A673 (cell line): ENCODE measurements at regions not wholly inside any gene's neighbourhood (a gene's known extent, or its start where the extent isn't known, plus 50 kb on each side); places are given as distances from the start of the nearest gene placed in this dataset.
"Not testable (repeated sequence)": the region's sequence is repeated elsewhere in the genome, so short reads cannot be mapped to it uniquely, and the experiment has no call there.

Source experiments
- BruUV-seq: library from RNA; stranded (reverse); fragments of 400-500 nt; replicated peaks from 2 replicates; lab custom pipeline; 2021; lab: Mats Ljungman, UMichigan
- CTCF ChIA-PET: fragments of 300-600 bp; sonication (Branson Sonifier 250); formaldehyde crosslinking; loops from one replicate; lab custom pipeline; 2022; ENCODE audit warnings: antibody characterized with exemption; lab: Charles Lee
- POLR2A ChIA-PET: fragments of 300-600 bp; sonication (Branson Sonifier 250); formaldehyde crosslinking; loops from one replicate; lab custom pipeline; 2022; ENCODE audit warnings: antibody characterized with exemption; ENCODE audit not compliant: low non-redundant PET; lab: Charles Lee
- DNase-seq: peaks from one replicate; pipeline ENCODE4 v3.0.0-alpha.2; 2015; ENCODE audit warnings: low spot score
- H3K27ac ChIP-seq: fragments of 200-600 bp; sonication (generic); 2 replicates; pipeline ENCODE4 v1.5.1; 2016; ENCODE audit warnings: mixed run types, low read depth, mild to moderate bottlenecking, mixed read lengths, antibody characterized with exemption, low read length; ENCODE audit not compliant: poor library complexity, severe bottlenecking
- H3K27me3 ChIP-seq: fragments of 200-600 bp; sonication (generic); replicated peaks from 2 replicates; pipeline ENCODE4 v1.6.1; 2017; ENCODE audit warnings: mixed run types, low read depth, mild to moderate bottlenecking, mixed read lengths, antibody characterized with exemption, low read length; ENCODE audit not compliant: insufficient read depth, poor library complexity
- H3K36me3 ChIP-seq: fragments of 200-600 bp; sonication (generic); 2 replicates; pipeline ENCODE4 v1.6.1; 2016; ENCODE audit warnings: mixed run types, mild to moderate bottlenecking, mixed read lengths, antibody characterized with exemption, low read length; ENCODE audit not compliant: insufficient read depth, poor library complexity, severe bottlenecking
- H3K4me1 ChIP-seq: fragments of 200-600 bp; sonication (generic); 2 replicates; pipeline ENCODE4 v1.6.1; 2017; ENCODE audit warnings: mixed run types, mild to moderate bottlenecking, mixed read lengths, antibody characterized with exemption, low read length; ENCODE audit not compliant: insufficient read depth, poor library complexity, severe bottlenecking
- H3K4me3 ChIP-seq: fragments of 200-600 bp; sonication (generic); 2 replicates; pipeline ENCODE4 v1.5.1; 2016; ENCODE audit warnings: low read depth, mixed run types, mild to moderate bottlenecking, mixed read lengths, low read length; ENCODE audit not compliant: poor library complexity, severe bottlenecking
- H3K9me3 ChIP-seq: fragments of 200-600 bp; sonication (generic); 2 replicates; pipeline ENCODE4 v1.6.1; 2016; ENCODE audit warnings: mixed run types, low read depth, mild to moderate bottlenecking, mixed read lengths, antibody characterized with exemption, low read length; ENCODE audit not compliant: poor library complexity, severe bottlenecking
- EZH2 ChIP-seq: fragments of 200-600 bp; sonication (generic); IDR thresholded peaks from 2 replicates; pipeline ENCODE4 v1.6.1; 2017; ENCODE audit warnings: borderline replicate concordance, low read depth, mild to moderate bottlenecking, mixed read lengths, antibody characterized with exemption, low read length; ENCODE audit not compliant: poor library complexity, severe bottlenecking
- intact Hi-C: fragments of 100-400 bp; cut with micrococcal nuclease; formaldehyde crosslinking; loops from one replicate; pipeline ENCODE4 v1.10.0; 2022; ENCODE audit not compliant: unreplicated experiment
- TF ChIP-seq, protein P1 (sequence below): fragments of 300-800, 200-600 bp; sonication (generic); conservative IDR thresholded peaks from 2 replicates; pipeline ENCODE4 v1.5.1; 2017; ENCODE audit warnings: low read depth, mild to moderate bottlenecking, antibody characterized with exemption, low read length, moderate library complexity, mixed read lengths

DNA sequence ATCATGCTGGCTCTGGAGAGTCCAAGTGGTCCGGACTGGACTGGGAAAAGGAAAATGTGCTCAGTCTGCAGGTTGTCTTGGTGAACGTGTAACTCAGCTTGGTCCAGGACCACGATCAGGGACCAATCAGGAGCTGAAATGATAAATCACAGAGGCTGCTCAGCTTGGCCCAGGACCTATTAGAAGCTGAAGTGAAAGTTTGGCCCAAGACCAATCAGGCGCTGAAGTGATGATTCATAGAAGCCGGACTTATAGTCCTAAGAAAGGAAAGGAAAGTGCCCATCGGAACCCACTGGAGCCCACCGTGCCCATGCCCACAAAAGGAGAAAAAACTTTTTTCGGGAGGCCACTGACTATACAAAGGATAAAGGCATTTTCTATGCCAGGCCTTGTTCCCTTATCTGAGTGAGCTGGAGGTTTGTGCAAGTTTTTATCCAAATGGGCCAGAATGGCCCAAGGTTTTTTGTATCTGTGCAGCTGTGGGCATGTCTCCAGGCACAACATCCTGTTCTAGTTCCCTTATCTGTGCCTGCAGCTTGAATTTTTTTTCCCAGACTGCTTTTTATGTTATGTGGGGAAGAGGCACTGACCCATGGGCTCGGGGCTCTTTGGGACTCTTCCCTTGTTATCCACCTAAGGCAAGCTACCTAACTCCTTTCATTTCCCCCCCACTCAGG is 194.4 kb downstream of the FAM133A start:
- no peaks in the 10 kb centered on the region for H3K4me1 ChIP-seq
- no peaks in the 10 kb centered on the region for H3K9me3 ChIP-seq
- intact Hi-C loops: no loop called here
- H3K27ac ChIP-seq: no peak overlapping the region
- ChIA-PET POLR2A (no interaction called here), CTCF (no interaction called here)
- no TSS peak for BruUV-seq
- H3K4me3 ChIP-seq: no peak overlapping the region
- no peaks in the 10 kb centered on the region for H3K27me3 ChIP-seq
- no peaks in the 10 kb centered on the region for H3K36me3 ChIP-seq
- TF ChIP-seq, protein P1, sequence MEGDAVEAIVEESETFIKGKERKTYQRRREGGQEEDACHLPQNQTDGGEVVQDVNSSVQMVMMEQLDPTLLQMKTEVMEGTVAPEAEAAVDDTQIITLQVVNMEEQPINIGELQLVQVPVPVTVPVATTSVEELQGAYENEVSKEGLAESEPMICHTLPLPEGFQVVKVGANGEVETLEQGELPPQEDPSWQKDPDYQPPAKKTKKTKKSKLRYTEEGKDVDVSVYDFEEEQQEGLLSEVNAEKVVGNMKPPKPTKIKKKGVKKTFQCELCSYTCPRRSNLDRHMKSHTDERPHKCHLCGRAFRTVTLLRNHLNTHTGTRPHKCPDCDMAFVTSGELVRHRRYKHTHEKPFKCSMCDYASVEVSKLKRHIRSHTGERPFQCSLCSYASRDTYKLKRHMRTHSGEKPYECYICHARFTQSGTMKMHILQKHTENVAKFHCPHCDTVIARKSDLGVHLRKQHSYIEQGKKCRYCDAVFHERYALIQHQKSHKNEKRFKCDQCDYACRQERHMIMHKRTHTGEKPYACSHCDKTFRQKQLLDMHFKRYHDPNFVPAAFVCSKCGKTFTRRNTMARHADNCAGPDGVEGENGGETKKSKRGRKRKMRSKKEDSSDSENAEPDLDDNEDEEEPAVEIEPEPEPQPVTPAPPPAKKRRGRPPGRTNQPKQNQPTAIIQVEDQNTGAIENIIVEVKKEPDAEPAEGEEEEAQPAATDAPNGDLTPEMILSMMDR: no peak
- no peak for TF ChIP-seq EZH2
- DNase-seq: no peak

DNA sequence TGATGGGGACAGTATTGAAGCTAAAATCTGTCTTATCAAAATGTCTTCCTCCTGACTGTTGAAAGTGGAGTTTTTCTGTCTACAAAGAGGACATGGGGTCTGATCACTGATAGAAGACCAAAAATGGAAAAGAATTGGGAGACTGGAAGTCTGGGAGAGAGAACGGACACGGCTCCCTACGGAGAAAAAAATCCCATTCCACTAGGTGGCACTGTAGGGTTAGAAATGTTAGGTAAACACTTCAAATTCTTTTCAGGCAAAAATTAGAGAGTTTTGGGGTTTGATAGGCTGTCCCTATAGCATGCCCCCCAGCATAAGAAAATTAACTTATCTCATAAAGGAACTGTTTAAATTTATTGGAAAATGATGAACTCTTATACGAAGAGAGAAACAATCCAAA is 200.5 kb downstream of the FAM133A start:
- ChIA-PET CTCF (no interaction called here), POLR2A (no interaction called here)

DNA sequence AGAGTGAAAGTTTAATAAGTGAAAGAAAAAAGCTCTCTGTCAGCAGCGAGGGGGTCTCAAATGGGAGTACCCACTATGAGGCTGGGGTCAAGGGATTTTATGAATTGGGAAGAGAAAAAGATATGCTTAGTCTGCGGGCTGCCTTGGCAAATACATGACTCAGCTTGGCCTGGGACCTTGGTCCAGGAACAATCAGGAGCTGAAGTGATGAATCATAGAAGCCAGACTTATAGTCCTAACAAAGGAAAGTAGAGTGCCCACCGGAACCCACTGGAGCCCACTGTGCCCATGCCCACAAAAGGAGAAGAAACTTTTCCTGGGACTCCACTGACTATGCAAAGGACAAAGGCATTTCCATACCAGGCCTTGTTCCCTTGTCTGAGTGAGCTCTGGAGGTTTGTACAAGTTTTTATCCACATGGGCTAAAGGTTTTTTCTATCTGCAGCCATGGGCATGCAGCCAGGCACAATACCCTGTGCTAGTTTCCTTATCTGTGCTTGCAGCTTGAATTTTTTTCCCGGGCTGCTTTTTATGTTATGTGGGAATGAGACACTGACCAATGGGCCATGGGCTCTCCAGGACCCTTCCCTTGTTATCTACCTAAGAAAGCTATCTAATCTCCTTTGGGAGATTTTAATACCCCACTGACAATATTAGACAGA is 201.7 kb downstream of the FAM133A start:
- no peaks in the 10 kb centered on the region for H3K27me3 ChIP-seq
- intact Hi-C loops: loop anchor here (2.0 kb wide), 1 partner anchor 183 kb away; no protein-coding TSS in a partner anchor
- no peak overlapping the region for H3K4me3 ChIP-seq
- BruUV-seq: no TSS peak
- no peaks in the 10 kb centered on the region for H3K9me3 ChIP-seq
- DNase-seq: no peak
- TF ChIP-seq, protein P1: no peak
- no peak for TF ChIP-seq EZH2
- H3K36me3 ChIP-seq: no peaks in the 10 kb centered on the region
- H3K4me1 ChIP-seq: no peaks in the 10 kb centered on the region
- H3K27ac ChIP-seq: no peak overlapping the region
- ChIA-PET POLR2A (no interaction called here), CTCF (no interaction called here)

More for the DNA sequence above, 200.5 kb downstream of the FAM133A start:
- no peak for TF ChIP-seq EZH2
- TF ChIP-seq, protein P1: peak; percentile 70
- no peaks in the 10 kb centered on the region for H3K9me3 ChIP-seq
- no peak overlapping the region for H3K4me3 ChIP-seq
- H3K4me1 ChIP-seq: no peaks in the 10 kb centered on the region
- DNase-seq: peak; percentile 51
- H3K27ac ChIP-seq: no peak overlapping the region
- intact Hi-C loops: loop anchor here (2.0 kb wide), 1 partner anchor 184 kb away; no protein-coding TSS in a partner anchor
- no peaks in the 10 kb centered on the region for H3K36me3 ChIP-seq
- H3K27me3 ChIP-seq: no peaks in the 10 kb centered on the region
- BruUV-seq: no TSS peak

DNA sequence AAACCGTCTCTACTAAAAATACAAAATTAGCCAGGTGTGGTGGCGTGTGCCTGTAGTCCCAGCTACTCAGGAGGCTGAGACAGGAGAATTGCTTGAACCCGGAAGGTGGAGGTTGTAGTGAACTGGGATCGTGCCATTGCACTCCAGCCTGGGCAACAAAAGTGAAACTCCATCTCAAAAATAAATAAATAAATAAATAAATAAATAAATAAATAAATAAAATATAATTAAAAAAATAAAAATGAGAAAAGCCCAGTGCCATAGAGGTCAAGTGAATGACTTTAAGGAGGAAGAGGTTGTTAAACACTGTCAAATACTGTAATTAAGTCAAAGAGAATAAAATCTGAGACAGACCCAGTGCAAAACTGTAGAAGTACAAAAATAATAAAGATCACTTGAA is 247.0 kb downstream of the FAM133A start:
- H3K27ac ChIP-seq, CTCF ChIA-PET, POLR2A ChIA-PET, BruUV-seq, H3K4me1 ChIP-seq, H3K36me3 ChIP-seq, DNase-seq, H3K9me3 ChIP-seq, H3K4me3 ChIP-seq, intact Hi-C loops, H3K27me3 ChIP-seq: not testable (repeated sequence)
